Sigmoid colon (tissue), 4 donors: ENCODE measurements at regions not wholly inside any gene's neighbourhood (a gene's known extent, or its start where the extent isn't known, plus 50 kb on each side); places are given as distances from the start of the nearest gene placed in this dataset.

Experiments used
- CTCF ChIP-seq, 4 experiments: fragments of 450-650 bp in 3 of 4; fragments of 200-600 bp in 1 of 4; IDR thresholded peaks; one replicate each; pipeline ENCODE4 v1.5.1; 2016 to 2019; ENCODE audit warnings: antibody characterized with exemption in 4 of 4, mild to moderate bottlenecking in 3 of 4, moderate library complexity in 2 of 4
- POLR2A ChIP-seq, 2 donors: fragments of 450-650 bp; IDR thresholded peaks; one replicate each; pipeline ENCODE4 v1.6.1; 2016; ENCODE audit warnings: antibody characterized with exemption in 2 of 2, mild to moderate bottlenecking in 2 of 2, moderate library complexity in 2 of 2
- POLR2AphosphoS5 ChIP-seq, 4 donors: sonication (generic); formaldehyde crosslinking; IDR thresholded peaks; one replicate each; pipeline ENCODE4 v1.6.1; 2017; ENCODE audit warnings: antibody characterized with exemption in 4 of 4

GRCh38 chr3:39637807-39638206 is 170.3 kb downstream of the MOBP start:
- TF ChIP-seq CTCF (IDR thresholded peaks at IDR 0.05) = no peak
- no peak for TF ChIP-seq POLR2A (IDR thresholded peaks at IDR 0.05)
- no peak for TF ChIP-seq POLR2AphosphoS5 (IDR thresholded peaks at IDR 0.05)
